Peyer's patch (tissue), 4 donors: ENCODE measurements at regions not wholly inside any gene's neighbourhood (a gene's known extent, or its start where the extent isn't known, plus 50 kb on each side); places are given as distances from the start of the nearest gene placed in this dataset.
"Not testable (repeated sequence)": the region's sequence is repeated elsewhere in the genome, so short reads cannot be mapped to it uniquely, and the experiment has no call there.

Experiments used
- DNase-seq, 3 donors: peaks; one replicate each; pipeline ENCODE4 v3.0.0-alpha.2; 2017 to 2019
- H3K27ac ChIP-seq, 4 donors: fragments of 200-600 bp; sonication (generic); one replicate each; pipeline ENCODE4 v1.5.1; 2016 to 2019
- H3K27me3 ChIP-seq, 2 donors: fragments of 200-600 bp; sonication (generic); one replicate each; pipeline ENCODE4 v1.5.1; 2019
- H3K36me3 ChIP-seq, 3 donors: fragments of 200-600 bp; sonication (generic); one replicate each; pipeline ENCODE4 v1.5.1; 2016 to 2019
- H3K4me1 ChIP-seq, 4 donors: fragments of 200-600 bp; sonication (generic); one replicate each; pipeline ENCODE4 v1.5.1; 2016 to 2019
- H3K4me3 ChIP-seq, 4 donors: fragments of 200-600 bp; sonication (generic); 1 replicate in 3 of 4; 2 replicates in 1 of 4; pipeline ENCODE4 v1.5.1; 2016 to 2019; ENCODE audit warnings: mild to moderate bottlenecking in 1 of 4
- H3K9me3 ChIP-seq, 4 donors: fragments of 200-600 bp; sonication (generic); one replicate each; pipeline ENCODE4 v1.5.1; 2016 to 2019; ENCODE audit warnings: mild to moderate bottlenecking in 1 of 4
- CTCF ChIP-seq, 6 experiments: fragments of 450-650 bp in 4 of 6; fragments of 200-600 bp in 2 of 6; sonication (generic) in 1 of 6; IDR thresholded peaks; one replicate each; pipeline ENCODE4 v1.5.1; 2017 to 2019; ENCODE audit warnings: antibody characterized with exemption in 6 of 6, mild to moderate bottlenecking in 3 of 6, moderate library complexity in 1 of 6
- POLR2A ChIP-seq, 2 donors: fragments of 450-650 bp; IDR thresholded peaks; one replicate each; pipeline ENCODE4 v1.5.1; 2017; ENCODE audit warnings: antibody characterized with exemption in 2 of 2, mild to moderate bottlenecking in 2 of 2, moderate library complexity in 2 of 2

GRCh38 chr5:21030981-21031380, 1043.0 kb upstream of the CDH18 start:
- Histone ChIP-seq H3K27ac (no peak overlapping the region), H3K9me3 (no peaks in the 10 kb centered on the region), H3K4me3 (no peak overlapping the region), H3K27me3 (no peaks in the 10 kb centered on the region), H3K36me3 (no peaks in the 10 kb centered on the region), H3K4me1 (no peaks in the 10 kb centered on the region)
- DNase-seq: no peak
- TF ChIP-seq POLR2A (IDR thresholded peaks at IDR 0.05): no peak
- no peak for TF ChIP-seq CTCF (IDR thresholded peaks at IDR 0.05)

GRCh38 chr5:21024966-21025365, 1037.0 kb upstream of the CDH18 start:
- no peaks in the 10 kb centered on the region for H3K4me1 ChIP-seq
- DNase-seq: no peak
- no peak overlapping the region for H3K27ac ChIP-seq
- H3K36me3 ChIP-seq: no peaks in the 10 kb centered on the region
- no peak for TF ChIP-seq CTCF (IDR thresholded peaks at IDR 0.05)
- no peak for TF ChIP-seq POLR2A (IDR thresholded peaks at IDR 0.05)
- H3K4me3 ChIP-seq: no peak overlapping the region
- H3K9me3 ChIP-seq: no peaks in the 10 kb centered on the region
- H3K27me3 ChIP-seq: no peaks in the 10 kb centered on the region

- no peaks in the 10 kb centered on the region for H3K9me3 ChIP-seq
- DNase-seq: no peak
- H3K36me3 ChIP-seq: no peaks in the 10 kb centered on the region
- no peak overlapping the region for H3K27ac ChIP-seq
- TF ChIP-seq POLR2A (IDR thresholded peaks at IDR 0.05) (no peak), CTCF (IDR thresholded peaks at IDR 0.05) (no peak)
- no peaks in the 10 kb centered on the region for H3K4me1 ChIP-seq
- no peaks in the 10 kb centered on the region for H3K27me3 ChIP-seq
- no peak overlapping the region for H3K4me3 ChIP-seq
Measured at GRCh38 chr5:21013237-21013636, 1025.2 kb upstream of the CDH18 start.

- no peaks in the 10 kb centered on the region for H3K27me3 ChIP-seq
- H3K9me3 ChIP-seq: no peaks in the 10 kb centered on the region
- no peak for DNase-seq
- H3K4me3 ChIP-seq: no peak overlapping the region
- H3K27ac ChIP-seq: no peak overlapping the region
- no peaks in the 10 kb centered on the region for H3K4me1 ChIP-seq
- TF ChIP-seq POLR2A (IDR thresholded peaks at IDR 0.05) (no peak), CTCF (IDR thresholded peaks at IDR 0.05) (no peak)
- no peaks in the 10 kb centered on the region for H3K36me3 ChIP-seq
Measured at GRCh38 chr5:21007781-21008180, 1019.8 kb upstream of the CDH18 start.

DNA sequence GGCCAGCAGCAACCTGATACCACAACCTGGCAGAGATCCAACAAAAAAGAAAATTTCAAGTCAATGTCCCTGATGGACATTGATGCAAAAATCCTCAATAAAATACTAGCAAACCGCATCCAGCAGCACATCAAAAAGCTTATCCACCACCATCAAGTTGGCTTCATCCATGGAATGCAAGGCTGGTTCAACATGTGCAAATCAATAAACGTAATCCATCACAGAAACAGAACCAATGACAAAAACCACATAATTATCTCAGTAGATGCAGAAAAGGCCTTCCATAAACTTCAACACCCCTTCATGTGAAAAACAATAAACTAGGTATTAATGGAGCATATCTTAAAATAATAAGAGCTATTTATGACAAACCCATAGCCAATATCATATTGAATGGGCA, 1000.9 kb upstream of the CDH18 start:
- not testable (repeated sequence) for H3K36me3 ChIP-seq, H3K27me3 ChIP-seq, H3K27ac ChIP-seq, DNase-seq, H3K4me3 ChIP-seq, H3K9me3 ChIP-seq, H3K4me1 ChIP-seq

DNA sequence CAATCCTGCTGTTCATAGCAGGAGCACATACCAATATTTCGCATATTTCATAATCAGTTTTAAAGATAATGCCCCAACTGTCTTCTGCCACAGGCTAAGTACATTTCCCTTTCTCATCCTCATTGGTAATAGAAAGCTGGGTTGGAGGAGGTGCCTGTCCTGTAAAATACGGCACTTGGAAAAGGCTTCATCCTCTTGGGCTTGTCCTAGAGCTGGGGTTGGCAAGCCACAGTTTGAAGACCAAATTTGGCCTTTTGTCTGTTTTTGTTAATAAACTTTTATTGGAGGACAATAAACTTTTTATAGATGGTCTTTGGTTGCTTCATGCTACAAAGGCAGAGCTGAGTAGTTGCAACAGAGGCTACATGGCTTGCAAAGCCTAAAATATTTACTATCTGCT, 997.8 kb upstream of the CDH18 start:
- no peaks in the 10 kb centered on the region for H3K4me1 ChIP-seq
- peaks cover 0 to 10% (median 0%) of the 10 kb centered on the region in 4 donors for H3K9me3 ChIP-seq
- H3K4me3 ChIP-seq: no peak overlapping the region
- H3K27me3 ChIP-seq: no peaks in the 10 kb centered on the region
- no peak for DNase-seq
- H3K36me3 ChIP-seq: no peaks in the 10 kb centered on the region
- H3K27ac ChIP-seq: no peak overlapping the region
- TF ChIP-seq CTCF (IDR thresholded peaks at IDR 0.05): no peak
- no peak for TF ChIP-seq POLR2A (IDR thresholded peaks at IDR 0.05)
